Endodermal cell (in vitro differentiated cells): ENCODE measurements at regions not wholly inside any gene's neighbourhood (a gene's known extent, or its start where the extent isn't known, plus 50 kb on each side); places are given as distances from the start of the nearest gene placed in this dataset.

ENCODE experiments used
- DNase-seq: peaks from one replicate; pipeline ENCODE4 v3.0.0-alpha.2; 2017
- H3K27ac ChIP-seq: 2 replicates; pipeline ENCODE4 v1.5.1; 2013; ENCODE audit warnings: mild to moderate bottlenecking, low read depth, low read length, moderate library complexity
- H3K27me3 ChIP-seq: 2 replicates; pipeline ENCODE4 v1.6.1; 2013; ENCODE audit warnings: mild to moderate bottlenecking, low read length, moderate library complexity; ENCODE audit not compliant: insufficient read depth, control insufficient read depth, poor library complexity, severe bottlenecking
- H3K36me3 ChIP-seq: 2 replicates; pipeline ENCODE4 v1.7.0; 2013; ENCODE audit warnings: mild to moderate bottlenecking, low read length, moderate library complexity; ENCODE audit not compliant: control insufficient read depth, insufficient read depth
- H3K4me1 ChIP-seq: one replicate; pipeline ENCODE4 v1.7.0; 2013; ENCODE audit warnings: low read length; ENCODE audit not compliant: control insufficient read depth, insufficient read depth
- H3K4me3 ChIP-seq: 2 replicates; pipeline ENCODE4 v1.5.1; 2013; ENCODE audit warnings: mild to moderate bottlenecking, low read length, moderate library complexity
- H3K9ac ChIP-seq: 2 replicates; pipeline ENCODE4 v1.6.1; 2013; ENCODE audit warnings: mild to moderate bottlenecking, low read length, moderate library complexity; ENCODE audit not compliant: poor library complexity, severe bottlenecking; ENCODE audit errors: extremely low read depth
- H3K9me3 ChIP-seq: 2 replicates; pipeline ENCODE4 v1.6.1; 2013; ENCODE audit warnings: mild to moderate bottlenecking, low read length, moderate library complexity; ENCODE audit not compliant: control insufficient read depth
- H3K27ac Mint-ChIP-seq: 2 replicates; pipeline ENCODE4 v1.8.0; 2020; ENCODE audit warnings: mixed read lengths
- H3K27me3 Mint-ChIP-seq: 2 replicates; pipeline ENCODE4 v1.8.0; 2021; ENCODE audit warnings: mild to moderate bottlenecking, mixed read lengths; ENCODE audit not compliant: insufficient read depth
- H3K36me3 Mint-ChIP-seq: 2 replicates; pipeline ENCODE4 v1.8.0; 2020; ENCODE audit warnings: low read depth, mixed read lengths
- H3K4me1 Mint-ChIP-seq: 2 replicates; pipeline ENCODE4 v1.8.0; 2020; ENCODE audit warnings: mixed read lengths
- H3K4me3 Mint-ChIP-seq: 2 replicates; pipeline ENCODE4 v1.8.0; 2020; ENCODE audit warnings: mild to moderate bottlenecking, moderate library complexity, mixed read lengths
- H3K9me3 Mint-ChIP-seq: 2 replicates; pipeline ENCODE4 v1.8.0; 2020; ENCODE audit warnings: mild to moderate bottlenecking, mixed read lengths
- WGBS, 2 experiments: methylation state at CpG; one replicate each; pipeline versions ENCODE4 v1.1.5 to v1.1.7; 2013; ENCODE audit warnings: missing lambda C conversion rate in 2 of 2, mixed read lengths in 1 of 2; ENCODE audit not compliant: insufficient coverage in 1 of 2, insufficient read length in 1 of 2; 5-methylcytosine and 5-hydroxymethylcytosine counted together
- TF ChIP-seq, protein P1 (sequence below): fragments of 200-600 bp; sonication (generic); conservative IDR thresholded peaks from 2 replicates; pipeline ENCODE4 v1.5.0; 2021; ENCODE audit warnings: antibody characterized with exemption, mild to moderate bottlenecking

DNA sequence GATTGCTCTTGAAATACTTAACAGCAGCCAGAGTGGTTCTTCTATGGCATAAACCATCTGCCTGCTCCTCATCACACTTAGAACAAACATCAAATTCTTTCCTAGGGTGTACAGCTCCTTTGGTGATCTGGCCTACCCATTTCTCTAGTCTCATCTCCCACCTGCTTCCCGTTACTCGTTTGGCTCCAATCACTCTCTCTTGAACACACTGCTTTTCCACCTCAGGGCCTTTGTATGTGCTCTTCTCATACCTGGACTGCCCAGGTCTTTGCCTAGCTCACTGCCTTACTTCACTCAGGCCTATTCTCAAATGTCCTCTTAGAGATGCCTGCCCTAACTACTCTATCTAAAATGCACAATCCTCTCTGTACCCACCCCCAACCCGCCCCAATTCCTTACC, 100.5 kb downstream of the KCNRG start:
- Mint-ChIP-seq H3K4me1 (peaks cover 6% of the 10 kb centered on the region), H3K27ac (no peak overlapping the region), H3K36me3 (no peaks in the 10 kb centered on the region), H3K27me3 (peaks cover 35% of the 10 kb centered on the region), H3K4me3 (no peak overlapping the region), H3K9me3 (no peaks in the 10 kb centered on the region)
- no peak for DNase-seq
- no peaks in the 10 kb centered on the region for H3K9me3 ChIP-seq
- H3K27me3 ChIP-seq, result peaks cover 13% of the 10 kb centered on the region
- no peak overlapping the region for H3K4me3 ChIP-seq
- TF ChIP-seq, protein P1, sequence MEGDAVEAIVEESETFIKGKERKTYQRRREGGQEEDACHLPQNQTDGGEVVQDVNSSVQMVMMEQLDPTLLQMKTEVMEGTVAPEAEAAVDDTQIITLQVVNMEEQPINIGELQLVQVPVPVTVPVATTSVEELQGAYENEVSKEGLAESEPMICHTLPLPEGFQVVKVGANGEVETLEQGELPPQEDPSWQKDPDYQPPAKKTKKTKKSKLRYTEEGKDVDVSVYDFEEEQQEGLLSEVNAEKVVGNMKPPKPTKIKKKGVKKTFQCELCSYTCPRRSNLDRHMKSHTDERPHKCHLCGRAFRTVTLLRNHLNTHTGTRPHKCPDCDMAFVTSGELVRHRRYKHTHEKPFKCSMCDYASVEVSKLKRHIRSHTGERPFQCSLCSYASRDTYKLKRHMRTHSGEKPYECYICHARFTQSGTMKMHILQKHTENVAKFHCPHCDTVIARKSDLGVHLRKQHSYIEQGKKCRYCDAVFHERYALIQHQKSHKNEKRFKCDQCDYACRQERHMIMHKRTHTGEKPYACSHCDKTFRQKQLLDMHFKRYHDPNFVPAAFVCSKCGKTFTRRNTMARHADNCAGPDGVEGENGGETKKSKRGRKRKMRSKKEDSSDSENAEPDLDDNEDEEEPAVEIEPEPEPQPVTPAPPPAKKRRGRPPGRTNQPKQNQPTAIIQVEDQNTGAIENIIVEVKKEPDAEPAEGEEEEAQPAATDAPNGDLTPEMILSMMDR, result no peak
- WGBS, 2 experiments, result 87 to 88% methylated on average over 3 of the region's 3 CpGs
- no peak overlapping the region for H3K27ac ChIP-seq
- H3K36me3 ChIP-seq, result no peaks in the 10 kb centered on the region
- H3K9ac ChIP-seq, result no peak overlapping the region
- no peaks in the 10 kb centered on the region for H3K4me1 ChIP-seq

GRCh38 chr13:50116430-50116973, 101.3 kb downstream of the KCNRG start:
- no peaks in the 10 kb centered on the region for H3K36me3 ChIP-seq

DNA sequence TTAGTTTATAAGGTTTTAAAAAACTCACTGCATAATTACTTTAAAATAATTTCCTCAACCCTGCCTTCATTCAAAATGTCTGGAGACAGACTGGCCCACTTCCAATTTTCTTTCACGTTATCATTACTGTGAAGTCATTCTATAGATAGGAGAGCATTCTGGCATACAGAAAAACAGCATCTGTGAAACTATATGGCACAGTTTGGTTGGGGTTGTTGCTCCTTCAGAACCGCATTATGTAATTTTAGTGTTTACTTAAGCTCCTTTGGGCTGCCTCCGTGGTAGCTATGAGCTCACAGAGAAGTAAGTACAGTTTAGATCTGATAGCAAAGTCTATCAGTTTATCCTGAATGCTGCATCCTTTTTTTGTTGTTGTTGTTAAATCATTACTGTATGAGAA, 104.3 kb downstream of the KCNRG start:
- no peak overlapping the region for H3K9ac ChIP-seq
- no peak overlapping the region for H3K27ac ChIP-seq
- peaks cover 46% of the 10 kb centered on the region for H3K27me3 ChIP-seq
- Mint-ChIP-seq H3K9me3 (no peaks in the 10 kb centered on the region), H3K4me1 (peaks cover 24% of the 10 kb centered on the region), H3K27me3 (peaks cover 65% of the 10 kb centered on the region), H3K4me3 (no peak overlapping the region), H3K27ac (no peak overlapping the region), H3K36me3 (no peaks in the 10 kb centered on the region)
- TF ChIP-seq, protein P1, result no peak
- H3K36me3 ChIP-seq, result no peaks in the 10 kb centered on the region
- H3K4me3 ChIP-seq, result no peak overlapping the region
- H3K9me3 ChIP-seq, result no peaks in the 10 kb centered on the region
- DNase-seq, result no peak
- peaks cover 8% of the 10 kb centered on the region for H3K4me1 ChIP-seq
- WGBS, 2 experiments, result 84 to 100% methylated on average over 1 to 3 of the region's 3 CpGs

More at GRCh38 chr13:50116430-50116973, 101.3 kb downstream of the KCNRG start:
- H3K27me3 ChIP-seq, result peaks cover 21% of the 10 kb centered on the region
- no peak overlapping the region for H3K4me3 Mint-ChIP-seq
- no peak overlapping the region for H3K4me3 ChIP-seq
- no peak overlapping the region for H3K27ac Mint-ChIP-seq
- H3K27me3 Mint-ChIP-seq, result peaks cover 43% of the 10 kb centered on the region
- WGBS, 2 experiments, result 97 to 100% methylated on average over 2 to 5 of the region's 5 CpGs
- TF ChIP-seq, protein P1, result no peak
- DNase-seq, result no peak
- H3K9ac ChIP-seq, result no peak overlapping the region
- no peaks in the 10 kb centered on the region for H3K36me3 Mint-ChIP-seq
- peaks cover 4% of the 10 kb centered on the region for H3K4me1 Mint-ChIP-seq
- no peak overlapping the region for H3K27ac ChIP-seq
- H3K4me1 ChIP-seq, result peaks cover 2% of the 10 kb centered on the region
- no peaks in the 10 kb centered on the region for H3K9me3 Mint-ChIP-seq
- H3K9me3 ChIP-seq, result no peaks in the 10 kb centered on the region
